ENCODE measurements at regions not wholly inside any gene's neighbourhood (a gene's known extent, or its start where the extent isn't known, plus 50 kb on each side); places are given as distances from the start of the nearest gene placed in this dataset.

DNA sequence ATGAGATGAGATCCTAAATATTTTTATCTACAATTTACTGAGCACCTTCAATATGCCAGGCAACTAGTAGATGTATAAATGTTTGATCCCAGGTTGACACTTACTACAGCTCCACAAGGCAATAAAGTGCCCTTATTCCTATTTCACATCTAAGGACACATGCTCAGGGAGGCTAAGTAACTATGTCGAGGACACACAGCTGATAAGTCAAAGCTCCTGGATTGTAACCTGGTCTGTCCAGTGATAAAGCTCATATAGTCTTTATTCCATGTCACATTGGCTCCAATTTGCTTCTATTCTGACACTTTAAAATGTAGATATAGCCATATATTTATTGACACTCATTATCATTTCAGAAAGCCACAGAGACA is 93.8 kb upstream of the BMAL1 start:
- TF ChIP-seq, protein P1, sequence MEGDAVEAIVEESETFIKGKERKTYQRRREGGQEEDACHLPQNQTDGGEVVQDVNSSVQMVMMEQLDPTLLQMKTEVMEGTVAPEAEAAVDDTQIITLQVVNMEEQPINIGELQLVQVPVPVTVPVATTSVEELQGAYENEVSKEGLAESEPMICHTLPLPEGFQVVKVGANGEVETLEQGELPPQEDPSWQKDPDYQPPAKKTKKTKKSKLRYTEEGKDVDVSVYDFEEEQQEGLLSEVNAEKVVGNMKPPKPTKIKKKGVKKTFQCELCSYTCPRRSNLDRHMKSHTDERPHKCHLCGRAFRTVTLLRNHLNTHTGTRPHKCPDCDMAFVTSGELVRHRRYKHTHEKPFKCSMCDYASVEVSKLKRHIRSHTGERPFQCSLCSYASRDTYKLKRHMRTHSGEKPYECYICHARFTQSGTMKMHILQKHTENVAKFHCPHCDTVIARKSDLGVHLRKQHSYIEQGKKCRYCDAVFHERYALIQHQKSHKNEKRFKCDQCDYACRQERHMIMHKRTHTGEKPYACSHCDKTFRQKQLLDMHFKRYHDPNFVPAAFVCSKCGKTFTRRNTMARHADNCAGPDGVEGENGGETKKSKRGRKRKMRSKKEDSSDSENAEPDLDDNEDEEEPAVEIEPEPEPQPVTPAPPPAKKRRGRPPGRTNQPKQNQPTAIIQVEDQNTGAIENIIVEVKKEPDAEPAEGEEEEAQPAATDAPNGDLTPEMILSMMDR (IDR thresholded peaks at IDR 0.05): no peak
- TF ChIP-seq POLR2A (IDR thresholded peaks at IDR 0.05) (no peak), POLR2AphosphoS5 (IDR thresholded peaks at IDR 0.05) (no peak), EP300 (IDR thresholded peaks at IDR 0.05) (no peak)

All from stomach (tissue), 4 donors.